ENCODE measurements at regions not wholly inside any gene's neighbourhood (a gene's known extent, or its start where the extent isn't known, plus 50 kb on each side); places are given as distances from the start of the nearest gene placed in this dataset.
A peak's percentile ranks its signal among the peaks of the same experiment; 100 is the strongest.
"Not testable (repeated sequence)": the region's sequence is repeated elsewhere in the genome, so short reads cannot be mapped to it uniquely, and the experiment has no call there.

DNA sequence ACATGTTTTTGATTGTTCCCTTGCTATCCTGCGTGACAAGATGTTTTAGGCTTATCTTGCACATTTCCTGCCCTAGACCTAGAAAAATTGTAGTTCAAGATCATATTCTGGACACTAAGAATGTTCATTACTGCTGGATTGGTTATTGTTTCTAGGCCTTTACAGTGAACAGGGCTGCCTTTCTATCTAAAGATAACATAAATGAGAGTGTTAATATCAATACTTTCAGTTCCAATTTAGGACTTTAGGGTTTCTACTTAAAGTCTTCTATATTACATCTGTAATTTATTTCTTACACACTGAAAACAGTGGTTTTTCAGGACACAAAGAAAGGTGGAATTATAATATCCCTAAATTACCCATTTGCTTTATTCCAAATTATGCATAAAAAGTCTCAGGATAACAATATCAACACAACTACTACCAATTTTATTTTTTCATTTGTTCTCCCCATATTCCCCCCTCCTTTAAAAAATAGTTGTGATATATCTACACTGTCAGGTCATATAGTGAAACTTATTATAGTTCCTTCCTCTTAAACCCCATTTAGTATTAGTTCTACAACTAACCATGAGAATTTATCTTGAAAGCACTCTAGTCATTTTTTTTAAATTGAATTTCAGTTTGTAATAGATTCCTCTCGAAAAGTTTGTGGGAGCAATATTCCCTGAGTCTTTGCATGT is 293.9 kb upstream of the RIOK2 start:
- no peak for FAIRE-seq
- DNase-seq (ENCODE audit: low spot score in 2 of 2), result no peak

DNA sequence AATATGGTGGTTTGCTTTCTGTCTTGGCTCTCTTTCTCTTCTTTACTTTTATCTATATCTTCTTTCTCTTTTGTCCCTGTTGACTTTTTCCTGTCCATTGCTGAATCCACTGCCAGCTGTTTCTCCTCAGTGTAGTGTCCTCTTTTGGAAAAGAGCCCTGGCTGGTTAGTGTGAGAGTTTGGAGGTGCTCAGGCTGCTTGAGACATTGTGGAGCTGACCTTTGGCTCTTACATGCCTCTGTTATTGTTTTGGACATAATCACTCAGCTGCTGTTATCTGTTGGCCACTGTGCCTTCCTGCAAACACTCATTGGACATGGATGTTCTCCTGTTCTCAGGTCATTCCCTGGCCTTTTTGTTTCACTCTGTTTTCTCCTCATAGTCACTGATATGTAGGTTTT is 295.4 kb upstream of the RIOK2 start:
- FAIRE-seq (no peak), DNase-seq (ENCODE audit: low spot score in 2 of 2) (no peak)

DNA sequence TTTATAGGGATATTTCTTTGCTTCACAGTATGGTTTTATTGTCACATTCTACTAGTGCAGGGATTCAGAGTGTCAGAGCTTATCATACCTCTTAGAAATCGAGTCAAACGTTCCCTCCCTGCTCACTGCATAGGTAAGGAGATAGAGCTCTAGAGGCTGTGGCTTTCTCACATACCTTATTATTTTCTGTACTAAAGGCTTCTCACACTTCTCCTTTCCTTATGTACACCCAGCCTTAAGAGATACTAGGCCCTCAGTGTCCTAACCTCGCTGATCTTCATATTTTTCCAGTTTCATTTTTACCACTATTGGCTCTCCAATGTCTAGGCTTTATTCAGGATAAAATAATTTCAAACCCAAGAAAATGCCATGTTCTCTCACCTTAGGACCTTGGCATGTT is 297.3 kb upstream of the RIOK2 start:
- no peak for FAIRE-seq
- no peak for DNase-seq (ENCODE audit: low spot score in 2 of 2)

DNA sequence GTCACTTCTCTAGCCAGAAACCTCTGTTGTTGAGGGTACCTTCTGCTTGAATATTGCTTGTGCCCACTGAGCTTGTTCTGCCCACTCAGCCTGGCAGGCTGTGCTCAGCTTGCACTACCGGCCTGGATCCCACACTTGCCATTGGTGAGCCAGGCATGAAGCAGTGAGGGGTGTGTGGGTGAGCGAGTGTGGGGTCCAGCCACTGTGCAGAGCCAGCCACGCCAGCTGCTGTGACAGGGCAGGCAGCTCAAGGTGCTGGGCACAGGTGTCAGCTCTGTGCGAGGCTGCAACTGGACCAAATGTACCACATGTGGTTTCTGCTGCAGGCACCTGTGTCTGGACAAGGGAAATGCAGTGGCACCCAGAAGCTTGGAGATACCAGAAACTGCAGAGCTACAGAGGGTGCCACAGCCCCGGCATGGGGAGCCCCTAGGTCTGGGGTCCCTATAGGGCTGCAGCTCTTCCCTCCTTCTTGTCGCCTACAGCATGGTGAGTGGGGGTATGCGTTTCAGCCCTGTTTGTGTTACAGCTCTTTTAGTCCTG is 305.1 kb upstream of the RIOK2 start:
- FAIRE-seq (no peak), DNase-seq (ENCODE audit: low spot score in 2 of 2) (no peak)

DNA sequence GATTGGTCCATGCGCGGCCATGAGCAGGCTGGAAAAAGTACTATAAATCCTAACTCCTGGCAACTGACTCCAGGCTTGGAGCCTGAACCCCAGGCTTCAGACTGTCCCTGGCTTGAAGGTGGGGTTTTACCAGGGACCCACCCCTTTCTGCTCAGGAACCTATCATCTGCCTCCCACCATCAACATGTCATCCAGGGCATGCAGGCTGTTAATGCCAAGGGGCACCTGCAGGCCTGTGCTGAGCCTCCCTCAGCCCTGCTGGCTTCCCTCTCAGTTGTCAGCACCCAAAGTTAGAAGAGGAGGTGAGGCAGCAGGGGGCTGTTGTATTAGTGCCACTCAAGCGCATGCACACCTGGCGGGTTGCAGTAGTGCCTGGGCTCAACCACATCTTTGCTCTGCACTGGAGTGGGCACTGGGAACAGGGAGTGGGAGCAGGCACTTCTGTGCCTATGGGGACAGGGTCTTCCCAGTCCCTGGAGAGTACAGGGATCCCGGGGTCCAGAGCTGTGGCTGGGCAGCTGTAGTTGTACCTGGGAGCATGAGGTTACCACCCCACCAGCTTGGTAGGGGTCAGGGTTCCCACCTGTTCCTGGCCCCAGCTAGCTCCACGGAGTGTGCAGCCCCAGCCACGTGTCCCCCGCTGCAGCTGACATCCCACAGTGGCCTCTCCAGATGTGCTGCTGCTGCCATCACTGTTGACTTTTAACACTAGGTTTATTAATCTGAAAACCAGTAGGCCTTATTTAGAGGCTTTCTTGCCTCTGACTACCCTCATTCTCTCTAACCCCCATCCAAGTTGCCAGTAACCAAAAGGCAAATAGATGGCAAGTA is 306.2 kb upstream of the RIOK2 start:
- DNase-seq (ENCODE audit: low spot score in 2 of 2) (no peak), FAIRE-seq (no peak)

DNA sequence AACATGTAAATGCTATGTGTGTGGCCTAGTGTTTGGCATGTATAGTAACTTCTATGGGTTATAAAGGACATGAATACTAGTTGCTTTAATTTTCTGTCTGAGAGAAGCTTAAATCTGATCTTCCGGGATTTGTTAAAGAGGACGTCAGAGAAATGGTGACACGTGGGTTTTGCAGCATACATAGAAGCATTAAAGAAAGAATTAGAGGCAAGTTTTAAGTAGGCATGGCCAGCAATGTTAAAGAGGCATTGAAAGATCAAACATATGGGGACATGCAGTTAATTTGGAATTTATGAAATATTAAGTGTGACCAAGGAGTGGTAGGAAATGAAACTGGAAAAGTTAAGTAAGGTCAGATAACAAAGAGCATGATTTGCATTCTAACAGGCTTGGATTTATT is 311.4 kb upstream of the RIOK2 start:
- DNase-seq (ENCODE audit: low spot score in 2 of 2), result no peak
- no peak for FAIRE-seq

DNA sequence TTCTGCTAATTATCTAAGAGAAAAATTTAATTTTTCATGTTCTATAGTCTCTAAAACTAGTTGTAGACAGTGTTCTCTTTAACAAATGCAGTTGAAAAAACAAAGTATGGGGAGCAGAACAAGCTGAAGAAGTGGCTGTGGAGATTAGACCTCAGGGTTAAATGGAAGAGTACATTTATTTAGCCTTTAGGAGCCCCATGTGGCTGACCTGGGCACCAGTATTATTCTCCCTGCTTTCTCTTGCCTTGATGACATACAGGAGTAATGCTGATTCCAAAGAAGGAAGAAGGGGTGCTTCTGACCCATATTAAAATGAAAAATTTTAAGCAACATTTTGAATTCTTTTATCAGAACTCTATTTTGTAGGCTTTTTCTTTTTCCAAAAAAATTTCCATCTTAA is 312.3 kb upstream of the RIOK2 start:
- no peak for FAIRE-seq
- DNase-seq (ENCODE audit: low spot score in 2 of 2), result no peak

DNA sequence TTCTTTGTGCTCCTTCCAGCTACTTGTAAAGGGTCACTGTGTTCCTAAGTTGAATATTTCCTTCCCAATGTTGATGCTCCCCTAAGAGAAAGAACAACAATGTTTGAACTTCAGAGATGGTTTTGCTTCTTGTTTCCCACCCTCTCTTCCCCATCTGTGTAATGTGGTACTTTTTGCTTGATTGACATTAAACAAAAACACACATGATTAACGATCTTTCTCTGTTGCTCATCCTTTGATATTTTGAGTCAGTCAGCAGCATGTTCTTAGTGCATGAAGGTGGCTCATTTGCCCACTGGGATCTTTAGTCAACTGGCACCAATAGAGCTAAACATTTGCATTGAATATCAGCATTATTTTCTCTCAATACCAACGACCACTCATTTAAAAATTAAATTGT is 313.0 kb upstream of the RIOK2 start:
- DNase-seq (ENCODE audit: low spot score in 2 of 2) (no peak), FAIRE-seq (no peak)

DNA sequence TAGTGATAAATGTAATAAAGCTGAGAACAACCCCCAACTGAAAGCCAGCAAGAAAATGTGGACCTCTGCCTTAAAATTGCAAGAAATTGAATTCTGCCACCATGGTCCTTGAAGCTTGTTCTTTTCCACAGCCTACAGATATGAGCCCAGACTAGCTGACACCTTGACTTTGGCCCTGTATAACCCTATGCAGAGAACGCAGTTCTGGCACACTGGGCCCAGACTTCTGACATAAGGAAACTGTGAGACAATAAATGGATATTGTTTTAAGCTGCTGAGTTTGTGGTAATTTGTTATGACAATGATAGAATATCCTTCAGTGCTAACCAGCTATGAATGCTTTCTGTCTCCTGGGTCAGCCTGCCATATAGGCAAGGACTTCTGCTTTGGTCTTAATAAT is 315.6 kb upstream of the RIOK2 start:
- FAIRE-seq (no peak), DNase-seq (ENCODE audit: low spot score in 2 of 2) (no peak)

DNA sequence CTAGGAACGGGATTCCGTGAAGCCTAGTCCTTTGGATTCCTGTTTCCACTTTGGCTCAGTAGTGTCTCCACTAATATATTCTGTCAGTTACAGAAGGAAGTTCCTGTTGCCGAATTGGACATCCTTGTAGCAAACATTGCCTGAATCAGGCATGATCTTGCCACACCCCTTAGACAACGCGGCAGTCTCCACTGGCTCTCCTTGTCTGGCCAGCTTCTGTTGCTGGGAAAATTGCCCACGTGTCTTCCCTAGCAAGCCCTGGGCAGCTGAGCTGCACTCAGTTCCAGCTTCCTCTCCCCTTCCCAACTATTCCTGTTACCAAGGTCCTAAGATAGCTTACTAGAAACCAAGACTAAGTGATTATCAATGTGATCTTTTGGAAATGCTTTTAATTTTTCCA is 316.6 kb upstream of the RIOK2 start:
- FAIRE-seq, result no peak

DNA sequence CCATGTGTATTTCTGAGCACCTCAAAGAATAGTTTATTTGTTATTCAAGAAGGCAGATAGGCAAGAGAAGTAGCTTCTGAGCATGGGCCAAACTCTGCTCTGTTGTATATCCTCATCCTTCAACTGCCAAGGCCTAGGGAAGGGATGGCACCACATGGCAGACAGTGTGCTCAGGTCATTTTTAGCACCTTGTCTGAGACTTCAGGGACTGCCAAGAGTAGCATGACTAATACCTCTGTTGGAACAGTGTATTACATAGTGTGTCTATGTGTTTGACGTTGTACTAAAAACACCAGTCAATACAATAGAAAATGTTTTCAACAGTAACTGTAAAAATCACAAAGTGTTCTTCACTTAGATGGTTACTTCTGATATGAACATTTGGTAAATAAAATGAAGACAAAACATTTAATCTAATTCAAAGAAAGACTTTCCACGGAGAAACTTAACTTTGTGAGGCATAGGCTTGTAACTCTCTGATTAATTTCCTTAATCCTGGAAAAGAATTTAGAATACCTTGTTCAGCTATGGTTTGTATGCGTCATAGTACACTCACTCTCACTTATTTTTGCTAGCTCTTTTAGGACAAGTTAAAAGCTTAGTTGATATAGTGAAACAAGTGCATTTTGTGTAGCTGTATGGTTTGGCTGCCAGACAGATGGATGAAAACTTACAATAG is 318.4 kb upstream of the RIOK2 start:
- FAIRE-seq (no peak), DNase-seq (ENCODE audit: low spot score in 2 of 2) (no peak)

More for the DNA sequence above, 316.6 kb upstream of the RIOK2 start:
- no peak for DNase-seq (ENCODE audit: low spot score in 2 of 2)

DNA sequence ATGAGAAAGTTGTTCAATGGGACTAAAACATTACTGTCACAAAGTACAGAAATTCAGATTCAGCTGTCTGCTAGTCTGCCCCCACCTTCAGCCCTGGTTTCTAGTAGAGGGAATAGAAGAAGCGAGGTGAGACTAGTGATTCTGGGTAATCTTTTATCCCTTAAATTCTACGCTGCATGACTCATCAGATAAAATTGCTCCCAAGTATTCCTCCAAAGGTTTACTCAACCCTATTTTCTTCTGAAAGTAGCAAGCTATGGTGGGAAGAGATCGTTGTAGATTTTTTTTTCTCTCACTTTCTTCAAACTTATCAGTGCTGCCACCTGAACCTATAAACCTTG is 318.9 kb upstream of the RIOK2 start:
- DNase-seq (ENCODE audit: low spot score in 2 of 2) (no peak), FAIRE-seq (no peak)

DNA sequence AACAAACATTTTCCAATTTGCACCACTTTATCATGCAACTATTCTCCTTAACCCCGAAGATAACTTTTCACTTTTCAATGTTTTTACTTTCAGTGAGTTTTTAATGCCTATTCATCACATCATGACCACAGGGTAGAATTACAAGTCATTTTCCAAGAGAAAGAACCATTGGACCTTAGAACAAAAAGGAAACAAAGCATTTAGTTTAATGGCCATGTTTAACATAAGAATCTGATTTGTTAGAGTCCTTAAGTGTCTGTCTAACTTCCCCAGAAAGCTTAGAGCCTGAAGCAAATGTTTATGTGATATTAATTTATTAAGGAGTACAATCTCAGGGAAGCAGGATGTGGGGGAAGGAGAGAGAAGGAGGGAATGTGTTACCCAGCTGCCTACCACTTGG is 325.8 kb upstream of the RIOK2 start:
- DNase-seq (ENCODE audit: low spot score in 2 of 2) (no peak), FAIRE-seq (no peak)

DNA sequence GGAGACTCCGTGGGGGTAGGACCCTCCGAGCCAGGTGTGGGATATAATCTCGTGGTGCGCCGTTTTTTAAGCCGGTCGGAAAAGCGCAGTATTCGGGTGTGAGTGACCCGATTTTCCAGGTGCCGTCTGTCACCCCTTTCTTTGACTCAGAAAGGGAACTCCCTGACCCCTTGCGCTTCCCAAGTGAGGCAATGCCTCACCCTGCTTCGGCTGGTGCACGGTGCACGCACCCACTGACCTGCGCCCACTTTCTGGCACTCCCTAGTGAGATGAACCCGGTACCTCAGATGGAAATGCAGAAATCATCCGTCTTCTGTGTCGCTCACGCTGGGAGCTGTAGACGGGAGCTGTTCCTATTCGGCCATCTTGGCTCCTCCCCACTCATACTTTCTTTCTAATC is 336.5 kb upstream of the RIOK2 start:
- not testable (repeated sequence) for DNase-seq (ENCODE audit: low spot score in 2 of 2); FAIRE-seq

DNA sequence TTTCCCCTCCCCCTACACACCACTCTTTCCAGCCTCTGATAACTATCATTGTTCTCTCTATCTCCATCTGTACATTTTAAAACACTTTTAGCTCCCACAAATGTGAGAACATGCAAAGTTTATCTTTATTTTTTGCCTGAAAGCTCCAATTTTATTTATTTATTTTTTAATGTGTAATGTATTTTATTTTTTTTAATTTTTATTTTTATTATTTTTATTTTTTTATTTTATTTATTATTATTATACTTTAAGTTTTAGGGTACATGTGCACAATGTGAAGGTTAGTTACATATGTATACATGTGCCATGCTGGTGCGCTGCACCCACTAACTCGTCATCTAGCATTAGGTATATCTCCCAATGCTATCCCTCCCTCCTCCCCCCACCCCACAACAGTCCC is 340.3 kb upstream of the RIOK2 start:
- DNase-seq (ENCODE audit: low spot score in 2 of 2); FAIRE-seq: not testable (repeated sequence)

DNA sequence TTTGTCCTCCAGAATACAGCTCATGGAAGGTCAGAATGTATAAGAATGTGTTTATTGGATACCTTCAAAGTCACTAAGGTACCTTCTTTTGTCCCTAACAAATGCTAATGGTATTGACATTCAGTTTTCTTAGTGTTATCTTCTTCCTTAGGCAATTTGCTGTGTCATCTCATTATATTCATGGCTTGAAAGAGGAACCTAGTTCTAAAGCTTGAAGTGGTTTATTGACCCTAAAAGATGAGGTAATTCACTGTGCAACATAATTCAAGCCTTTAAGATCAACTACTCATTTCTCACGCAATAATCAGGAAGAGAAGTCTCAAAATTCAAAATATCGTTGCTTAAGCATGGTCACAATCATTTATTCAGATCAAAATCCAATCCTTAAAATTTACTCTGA is 342.7 kb upstream of the RIOK2 start:
- FAIRE-seq (no peak), DNase-seq (ENCODE audit: low spot score in 2 of 2) (no peak)

DNA sequence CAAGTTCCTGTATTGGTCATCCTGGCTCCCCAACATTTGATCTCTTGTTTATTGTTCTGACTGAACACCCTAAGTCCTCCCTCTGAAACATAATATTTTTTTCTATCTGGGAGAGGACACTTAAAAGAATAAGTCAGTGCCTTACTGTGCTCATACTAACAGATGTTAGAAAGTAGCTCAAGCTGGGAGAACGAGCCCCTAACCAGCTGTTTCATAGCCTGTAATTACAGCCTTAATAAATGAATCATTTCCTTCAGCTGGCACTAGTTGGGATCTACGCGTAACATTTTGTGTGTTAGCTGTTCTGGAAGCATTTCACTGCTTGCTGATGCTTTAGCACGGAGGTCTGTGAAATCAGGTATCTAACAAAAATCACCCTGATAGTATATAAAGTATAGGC is 345.9 kb upstream of the RIOK2 start:
- DNase-seq (ENCODE audit: low spot score in 2 of 2) (no peak), FAIRE-seq (no peak)

DNA sequence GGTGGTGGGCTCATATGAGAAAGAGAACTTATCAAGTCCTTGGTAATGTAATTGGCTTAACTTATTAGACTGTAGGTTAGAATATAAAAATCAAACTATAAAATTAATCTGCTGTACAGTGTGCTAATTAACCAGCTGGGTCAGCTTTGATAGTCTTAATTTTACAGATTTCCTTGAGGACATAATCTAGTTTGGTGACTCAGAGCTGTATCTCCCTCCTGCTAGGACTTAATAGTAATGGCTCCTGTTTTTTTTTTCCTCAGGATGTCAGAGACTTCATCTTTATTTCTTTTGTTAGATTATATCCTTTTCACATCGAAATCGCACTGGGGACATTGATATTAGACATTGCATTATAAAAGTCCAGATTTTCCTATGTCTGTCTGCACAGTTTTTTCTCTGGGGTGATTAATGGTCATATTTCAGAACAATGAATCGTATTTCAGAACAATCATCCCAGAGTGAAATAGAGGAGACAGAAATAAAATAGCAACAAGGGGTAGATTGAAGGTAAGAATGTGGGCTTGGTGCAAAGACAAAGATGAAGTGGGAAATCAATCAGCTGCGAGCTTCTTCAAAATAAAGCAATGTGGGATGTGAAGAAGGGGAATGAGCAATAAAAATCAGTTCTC is 346.4 kb upstream of the RIOK2 start:
- FAIRE-seq, result no peak
- DNase-seq (ENCODE audit: low spot score in 2 of 2), result no peak

DNA sequence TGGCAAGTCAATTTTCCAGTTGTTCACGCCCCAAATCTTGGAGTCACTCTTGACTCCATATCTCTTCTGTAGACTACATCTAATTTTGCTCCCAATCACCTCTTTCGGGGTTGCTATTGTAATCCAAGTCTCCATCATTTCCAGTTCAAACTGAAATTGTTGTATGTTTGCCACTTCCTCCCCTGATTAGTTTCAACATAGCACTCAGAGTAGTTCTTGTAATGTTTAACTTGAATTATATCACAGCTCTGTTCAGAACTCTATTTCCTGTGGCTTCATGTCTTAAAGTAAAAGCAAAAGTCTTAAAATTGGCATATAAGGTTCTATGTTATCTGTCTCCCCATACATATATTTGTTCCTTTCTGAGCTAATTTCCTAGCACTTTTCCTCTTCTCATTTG is 348.5 kb upstream of the RIOK2 start:
- no peak for FAIRE-seq
- no peak for DNase-seq (ENCODE audit: low spot score in 2 of 2)

DNA sequence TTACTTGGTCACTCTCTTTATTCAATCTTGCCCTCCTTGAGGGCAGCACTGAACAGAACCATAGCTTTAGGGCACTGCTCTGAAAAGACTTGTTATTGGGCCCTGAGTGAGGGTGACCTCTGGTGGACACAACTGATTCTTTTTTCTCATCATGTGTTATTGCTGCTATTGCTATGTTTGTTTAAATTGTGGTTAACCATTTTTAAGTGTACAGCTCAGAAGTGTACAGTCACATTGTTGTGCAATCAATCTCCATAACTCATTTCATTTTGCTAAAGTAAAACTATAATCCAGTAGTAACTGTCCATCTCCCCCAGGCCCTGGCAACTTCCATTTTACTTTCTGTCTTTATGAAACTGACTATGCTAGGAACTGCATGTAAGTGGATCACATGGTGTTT is 351.1 kb upstream of the RIOK2 start:
- DNase-seq (ENCODE audit: low spot score in 2 of 2) (peak; percentile 26 to 27), FAIRE-seq (no peak)

DNA sequence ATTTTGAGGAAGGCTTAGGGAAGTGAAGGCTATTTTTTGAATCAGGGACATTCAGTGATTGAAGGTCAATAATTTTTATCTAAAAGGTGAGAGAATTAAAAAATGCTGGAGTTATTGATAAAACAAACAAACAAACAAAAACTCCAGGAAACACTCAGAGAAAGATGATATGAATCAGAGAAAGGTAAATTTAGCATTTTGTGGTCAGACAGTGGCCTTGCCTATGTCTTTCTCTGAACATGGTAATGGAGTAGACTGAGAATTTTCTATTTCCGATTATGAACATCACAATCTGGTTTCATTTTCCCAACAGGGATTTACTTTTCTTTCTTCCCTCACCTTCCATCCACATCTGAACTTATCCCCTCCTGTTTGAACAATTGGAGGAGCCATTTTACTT is 353.6 kb upstream of the RIOK2 start:
- FAIRE-seq, result no peak
- no peak for DNase-seq (ENCODE audit: low spot score in 2 of 2)
